ENCODE measurements at regions not wholly inside any gene's neighbourhood (a gene's known extent, or its start where the extent isn't known, plus 50 kb on each side); places are given as distances from the start of the nearest gene placed in this dataset.

GRCh38 chr2:139122711-139123158 is 342.5 kb upstream of the NXPH2 start:
- no peak for DNase-seq

- DNase-seq, result no peak
Observed at GRCh38 chr2:139099721-139100120, 319.5 kb upstream of the NXPH2 start.

GRCh38 chr2:139098961-139099360 is 318.8 kb upstream of the NXPH2 start:
- no peak for DNase-seq

- DNase-seq, result no peak
Observed at GRCh38 chr2:139083121-139083520, 302.9 kb upstream of the NXPH2 start.

GRCh38 chr2:139080244-139080643 is 300.1 kb upstream of the NXPH2 start:
- DNase-seq, result no peak

GRCh38 chr2:139079311-139079710 is 299.1 kb upstream of the NXPH2 start:
- no peak for DNase-seq

- no peak for DNase-seq
Observed at GRCh38 chr2:139078376-139078775, 298.2 kb upstream of the NXPH2 start.

GRCh38 chr2:139077099-139077737 is 297.0 kb upstream of the NXPH2 start:
- no peak for DNase-seq

- DNase-seq, result no peak
Observed at GRCh38 chr2:139067874-139068273, 287.7 kb upstream of the NXPH2 start.

GRCh38 chr2:139067072-139067471 is 286.9 kb upstream of the NXPH2 start:
- DNase-seq, result no peak

- no peak for DNase-seq
Observed at GRCh38 chr2:139064159-139064558, 284.0 kb upstream of the NXPH2 start.

- no peak for DNase-seq
Observed at GRCh38 chr2:139059617-139060016, 279.4 kb upstream of the NXPH2 start.

GRCh38 chr2:139055202-139055601 is 275.0 kb upstream of the NXPH2 start:
- no peak for DNase-seq

- DNase-seq, result no peak
Observed at GRCh38 chr2:139048017-139048416, 267.8 kb upstream of the NXPH2 start.

GRCh38 chr2:139045524-139045923 is 265.3 kb upstream of the NXPH2 start:
- DNase-seq, result no peak

GRCh38 chr2:139034064-139034463 is 253.9 kb upstream of the NXPH2 start:
- no peak for DNase-seq

- DNase-seq, result no peak
Observed at GRCh38 chr2:139033300-139033699, 253.1 kb upstream of the NXPH2 start.

GRCh38 chr2:139031722-139032121 is 251.5 kb upstream of the NXPH2 start:
- DNase-seq, result peak in 1 of 2 experiments; percentile 1

- DNase-seq, result no peak
Observed at GRCh38 chr2:139020287-139020686, 240.1 kb upstream of the NXPH2 start.

- DNase-seq, result no peak
Observed at GRCh38 chr2:139018252-139018651, 238.1 kb upstream of the NXPH2 start.

- DNase-seq, result no peak
Observed at GRCh38 chr2:139007130-139007529, 226.9 kb upstream of the NXPH2 start.

GRCh38 chr2:139000131-139000785 is 220.1 kb upstream of the NXPH2 start:
- DNase-seq, result no peak

GRCh38 chr2:138997856-138998517 is 217.8 kb upstream of the NXPH2 start:
- no peak for DNase-seq

- no peak for DNase-seq
Observed at GRCh38 chr2:138997346-138997745, 217.2 kb upstream of the NXPH2 start.

Data from SHP77 (cell line).